ENCODE measurements at regions not wholly inside any gene's neighbourhood (a gene's known extent, or its start where the extent isn't known, plus 50 kb on each side); places are given as distances from the start of the nearest gene placed in this dataset.

GRCh38 chr11:22567759-22568158 lies 57.9 kb downstream of the FANCF start:
- in situ Hi-C loops (cut with MboI; ENCODE audit: low pct_unique_long_range_greater_than_20kb, low sequenced_read_pairs, unreplicated experiment), result no loop called here
- DNase-seq (ENCODE audit: low spot score), result no peak
- TF ChIP-seq CTCF (IDR thresholded peaks at IDR 0.05; ENCODE audit: extremely low read depth, insufficient read depth, missing control alignments), result no peak

GRCh38 chr11:22566293-22566692 lies 59.3 kb downstream of the FANCF start:
- DNase-seq (ENCODE audit: low spot score), result no peak
- in situ Hi-C loops (cut with MboI; ENCODE audit: low pct_unique_long_range_greater_than_20kb, low sequenced_read_pairs, unreplicated experiment), result no loop called here
- no peak for TF ChIP-seq CTCF (IDR thresholded peaks at IDR 0.05; ENCODE audit: extremely low read depth, insufficient read depth, missing control alignments)

- in situ Hi-C loops (cut with MboI; ENCODE audit: low pct_unique_long_range_greater_than_20kb, low sequenced_read_pairs, unreplicated experiment), result no loop called here
Measured at GRCh38 chr11:22561283-22561682, 64.3 kb downstream of the FANCF start.

GRCh38 chr11:22559416-22559815 lies 66.2 kb downstream of the FANCF start:
- no peak for TF ChIP-seq CTCF (IDR thresholded peaks at IDR 0.05; ENCODE audit: extremely low read depth, insufficient read depth, missing control alignments)
- no peak for DNase-seq (ENCODE audit: low spot score)

More at GRCh38 chr11:22561283-22561682, 64.3 kb downstream of the FANCF start:
- TF ChIP-seq CTCF (IDR thresholded peaks at IDR 0.05; ENCODE audit: extremely low read depth, insufficient read depth, missing control alignments), result no peak
- DNase-seq (ENCODE audit: low spot score), result no peak

GRCh38 chr11:22558664-22559063 lies 67.0 kb downstream of the FANCF start:
- TF ChIP-seq CTCF (IDR thresholded peaks at IDR 0.05; ENCODE audit: extremely low read depth, insufficient read depth, missing control alignments), result no peak
- in situ Hi-C loops (cut with MboI; ENCODE audit: low pct_unique_long_range_greater_than_20kb, low sequenced_read_pairs, unreplicated experiment), result no loop called here
- DNase-seq (ENCODE audit: low spot score), result no peak

More at GRCh38 chr11:22559416-22559815, 66.2 kb downstream of the FANCF start:
- in situ Hi-C loops (cut with MboI; ENCODE audit: low pct_unique_long_range_greater_than_20kb, low sequenced_read_pairs, unreplicated experiment), result no loop called here

- no peak for DNase-seq (ENCODE audit: low spot score)
- in situ Hi-C loops (cut with MboI; ENCODE audit: low pct_unique_long_range_greater_than_20kb, low sequenced_read_pairs, unreplicated experiment), result no loop called here
- TF ChIP-seq CTCF (IDR thresholded peaks at IDR 0.05; ENCODE audit: extremely low read depth, insufficient read depth, missing control alignments), result no peak
Measured at GRCh38 chr11:22556381-22556780, 69.2 kb downstream of the FANCF start.

- no peak for TF ChIP-seq CTCF (IDR thresholded peaks at IDR 0.05; ENCODE audit: extremely low read depth, insufficient read depth, missing control alignments)
- no peak for DNase-seq (ENCODE audit: low spot score)
- in situ Hi-C loops (cut with MboI; ENCODE audit: low pct_unique_long_range_greater_than_20kb, low sequenced_read_pairs, unreplicated experiment), result no loop called here
Measured at GRCh38 chr11:22555881-22556280, 69.7 kb downstream of the FANCF start.
